HG02759 (cell line): ENCODE measurements at regions not wholly inside any gene's neighbourhood (a gene's known extent, or its start where the extent isn't known, plus 50 kb on each side); places are given as distances from the start of the nearest gene placed in this dataset.
"Not testable (repeated sequence)": the region's sequence is repeated elsewhere in the genome, so short reads cannot be mapped to it uniquely, and the experiment has no call there.

Experiments
- ATAC-seq: cut with Tn5 transposase; IDR thresholded peaks from one replicate; pipeline ENCODE4 v1.9.1; 2021; ENCODE audit warnings: mild to moderate bottlenecking, moderate library complexity; ENCODE audit not compliant: unreplicated experiment

DNA sequence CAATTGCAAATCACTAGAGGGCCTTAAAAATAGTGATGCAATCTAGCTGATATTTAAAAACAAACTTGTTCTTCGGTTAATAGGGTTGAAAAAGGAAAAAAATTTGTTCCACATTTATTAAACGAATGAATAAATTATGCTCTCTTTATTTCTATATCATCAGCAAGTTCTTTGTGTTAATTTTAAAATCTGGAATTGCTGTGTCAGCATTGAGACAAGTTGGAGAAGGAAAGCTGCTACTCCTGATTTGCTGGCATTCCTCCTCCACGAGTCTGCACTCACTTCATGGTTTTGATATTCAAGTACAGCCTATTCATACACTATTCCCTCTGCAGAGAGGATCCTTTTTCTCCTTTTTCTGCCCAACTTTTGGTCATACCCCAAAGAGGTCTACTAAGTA lies 117.6 kb downstream of the MRPL39 start:
- ATAC-seq: no peak

DNA sequence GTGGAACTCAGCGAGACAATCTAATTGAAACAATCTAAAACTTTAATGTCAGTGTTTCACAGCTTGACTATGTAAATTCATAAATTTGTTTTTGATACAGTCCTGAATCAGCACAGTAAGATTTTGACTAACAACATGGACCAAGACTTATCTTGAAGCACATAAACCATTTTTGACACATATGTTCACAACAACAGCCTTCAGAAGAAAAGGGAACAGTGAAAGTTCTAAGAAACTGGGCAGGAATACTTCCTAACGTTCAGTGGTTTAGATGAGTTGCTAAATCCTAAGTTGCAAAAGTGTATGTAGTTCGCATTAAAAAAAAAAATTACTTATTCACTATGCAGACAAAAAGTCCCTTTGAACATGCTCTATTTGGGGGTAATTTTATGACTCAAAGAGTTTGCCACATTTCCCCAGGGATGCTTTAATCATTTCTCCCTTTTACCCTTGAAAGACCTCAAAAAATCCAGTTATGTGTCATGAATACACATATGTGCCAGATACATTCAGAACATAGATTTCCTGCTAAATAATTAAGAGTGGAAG lies 120.2 kb downstream of the MRPL39 start:
- ATAC-seq: peak; percentile 69

DNA sequence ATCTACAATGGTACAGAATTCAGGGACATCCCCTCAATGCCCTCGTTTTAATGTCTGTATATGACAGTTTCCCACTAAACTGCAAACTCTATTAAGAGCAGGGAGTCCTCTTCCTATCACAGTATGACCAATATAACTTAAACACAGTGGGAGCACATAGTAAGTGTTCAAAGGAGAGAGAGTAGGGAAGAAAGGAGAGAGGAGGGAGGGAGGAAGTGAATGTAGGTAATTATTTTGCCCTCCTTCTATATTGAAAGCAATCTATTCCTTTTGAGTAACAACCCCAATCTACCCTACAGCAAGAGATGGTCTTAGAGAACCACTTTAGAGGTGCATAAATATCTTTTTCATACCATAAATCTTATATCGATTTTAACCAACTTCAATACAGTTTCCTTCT lies 121.4 kb downstream of the MRPL39 start:
- ATAC-seq: no peak

DNA sequence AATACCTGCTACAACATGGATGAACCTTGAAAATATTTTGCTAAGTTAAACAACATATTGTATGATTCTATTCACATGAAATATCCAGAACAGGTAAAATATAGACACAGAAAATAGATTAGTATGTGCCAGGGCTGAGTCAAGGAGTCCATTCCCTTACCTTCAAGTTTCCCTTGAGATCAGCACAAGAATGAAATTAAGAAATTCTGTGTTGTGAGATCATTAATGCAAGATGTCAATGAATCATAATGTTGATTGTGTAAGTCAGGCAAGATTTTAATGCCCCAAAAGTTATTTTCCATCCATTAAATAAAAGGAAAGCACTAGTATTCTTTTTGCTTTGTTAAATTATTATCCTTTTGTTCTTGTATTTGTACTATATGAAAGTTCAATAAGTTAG lies 139.4 kb downstream of the MRPL39 start:
- no peak for ATAC-seq

DNA sequence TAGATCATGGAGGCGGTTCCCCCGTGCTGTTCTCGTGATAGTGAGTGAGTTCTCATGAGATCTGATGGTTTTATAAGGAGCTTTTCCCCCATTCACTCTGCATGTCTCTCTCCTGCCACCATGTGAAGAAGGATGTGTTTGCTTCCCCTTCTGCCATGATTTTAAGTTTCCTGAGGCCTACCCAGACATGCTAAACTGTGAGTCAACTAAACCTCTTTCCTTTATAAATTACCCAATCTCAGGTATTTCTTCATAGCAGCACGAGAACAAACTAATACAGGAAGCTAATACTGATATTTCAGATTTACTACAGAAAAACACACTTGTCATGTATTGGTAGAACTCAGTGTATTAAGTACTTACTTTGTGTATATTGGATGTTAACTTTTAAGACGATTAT lies 140.2 kb downstream of the MRPL39 start:
- ATAC-seq: not testable (repeated sequence)

DNA sequence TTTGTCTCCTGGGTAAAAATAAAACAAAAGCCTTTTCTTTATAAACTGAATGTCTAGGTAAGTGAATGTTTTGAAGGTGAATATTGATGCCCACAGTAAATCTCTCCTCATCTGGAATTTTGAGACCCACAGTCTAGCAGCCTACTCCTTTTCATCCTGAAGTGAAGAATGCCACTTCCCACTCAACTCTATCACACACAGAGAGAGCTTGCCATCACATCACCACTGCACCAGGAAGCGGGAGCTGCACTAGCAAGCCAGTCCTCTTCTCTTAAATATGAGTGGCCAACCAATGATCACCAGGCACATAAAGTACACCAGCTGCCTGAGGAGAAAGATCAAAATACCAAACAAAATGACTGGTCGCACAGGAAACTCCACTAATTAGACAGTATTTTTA lies 140.8 kb downstream of the MRPL39 start:
- no peak for ATAC-seq

DNA sequence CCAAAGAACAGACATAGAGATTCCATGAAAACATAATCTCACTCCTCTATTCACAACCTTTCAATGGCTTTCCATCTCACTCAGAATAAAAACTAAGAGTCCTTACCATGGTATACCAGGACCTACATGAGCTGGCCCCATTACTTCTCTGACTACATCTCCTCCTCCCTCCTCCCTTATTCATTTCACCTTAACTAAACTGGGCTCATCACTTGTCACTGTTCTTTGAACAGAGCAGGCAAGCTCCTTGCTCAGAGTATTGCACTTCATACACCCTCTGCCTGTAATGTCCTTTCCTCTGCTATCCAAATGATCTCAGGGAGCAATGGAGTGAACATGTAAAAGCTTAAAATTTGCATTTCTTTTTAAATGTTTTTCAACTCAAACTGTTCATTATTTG lies 142.0 kb downstream of the MRPL39 start:
- peak; percentile 24 for ATAC-seq

DNA sequence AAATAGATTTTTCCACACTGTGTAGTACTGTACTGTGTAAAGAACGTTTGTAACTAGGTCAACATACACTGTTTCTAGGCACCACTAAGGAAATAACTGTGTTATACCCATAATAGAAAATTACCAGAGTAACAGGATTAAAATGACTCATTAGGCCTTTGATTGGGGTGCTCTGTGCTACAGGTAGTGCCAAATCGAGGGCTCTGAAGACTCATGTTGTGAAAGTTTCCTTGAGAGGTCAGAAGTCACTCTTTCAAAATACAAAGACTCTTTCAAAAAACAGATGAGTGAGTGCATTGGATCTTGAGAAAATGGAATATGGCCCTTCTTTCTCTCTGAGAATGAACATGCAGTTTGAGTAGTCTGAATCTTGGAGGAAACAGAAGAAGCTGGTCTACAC lies 143.0 kb downstream of the MRPL39 start:
- ATAC-seq: peak; percentile 68

DNA sequence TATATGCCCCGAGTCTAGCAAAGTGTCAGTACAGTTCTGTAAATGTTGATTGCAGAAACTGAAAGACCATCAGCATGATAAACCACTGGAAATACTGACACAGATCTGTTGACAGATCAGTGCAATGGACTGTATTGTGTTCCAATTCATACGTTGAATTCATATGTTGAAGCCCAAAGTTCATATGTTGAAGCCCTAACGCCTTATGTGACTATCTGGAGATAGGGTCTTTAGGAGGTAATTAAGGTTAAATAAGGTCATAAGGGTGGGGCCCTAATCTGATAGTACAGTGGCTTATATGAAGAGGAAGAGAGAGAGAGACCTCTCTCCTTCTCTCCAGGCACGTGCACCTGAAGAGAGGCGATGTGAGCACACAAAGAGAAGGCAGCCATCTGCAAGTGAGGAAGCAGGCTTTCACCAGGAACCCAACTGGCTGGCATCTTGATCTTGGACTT lies 144.7 kb downstream of the MRPL39 start:
- peak; percentile 48 for ATAC-seq

DNA sequence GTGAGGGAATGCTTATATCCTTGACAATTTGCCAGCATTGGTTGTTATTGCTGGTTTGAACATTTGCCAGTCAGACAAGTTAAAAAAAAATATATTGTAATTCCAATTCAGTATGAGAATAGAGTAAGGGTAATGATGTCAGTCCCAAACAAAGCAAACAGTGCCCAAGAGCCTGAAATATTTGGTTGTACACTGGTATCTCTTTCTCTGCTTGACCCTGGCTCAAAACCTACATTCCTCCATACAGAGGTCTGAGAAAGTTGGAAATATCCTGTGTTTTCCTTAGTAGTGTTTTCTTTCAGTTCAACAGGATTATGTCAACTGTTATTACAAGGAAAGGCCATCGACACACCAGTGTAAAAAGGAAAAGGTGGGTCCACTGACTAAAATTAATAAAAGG lies 145.6 kb downstream of the MRPL39 start:
- no peak for ATAC-seq

DNA sequence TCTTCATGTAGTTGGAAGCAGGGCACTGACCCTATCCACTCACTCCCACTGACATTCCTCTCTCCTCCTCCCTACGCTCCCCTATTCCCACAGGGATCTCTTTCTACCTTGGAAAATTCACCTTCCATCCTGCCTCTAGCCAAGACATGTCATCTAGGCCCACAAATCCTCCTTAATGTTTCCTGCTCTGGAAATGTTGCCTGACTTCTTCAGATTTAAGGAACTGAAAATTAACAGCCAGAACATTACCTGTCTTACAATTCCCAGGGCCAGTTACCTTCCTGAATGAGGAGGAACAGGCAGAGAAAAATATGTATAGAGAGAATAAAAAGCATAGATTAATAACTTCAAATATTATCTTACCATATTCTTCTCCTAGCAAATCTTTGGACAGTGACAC lies 147.3 kb downstream of the MRPL39 start:
- ATAC-seq: no peak

DNA sequence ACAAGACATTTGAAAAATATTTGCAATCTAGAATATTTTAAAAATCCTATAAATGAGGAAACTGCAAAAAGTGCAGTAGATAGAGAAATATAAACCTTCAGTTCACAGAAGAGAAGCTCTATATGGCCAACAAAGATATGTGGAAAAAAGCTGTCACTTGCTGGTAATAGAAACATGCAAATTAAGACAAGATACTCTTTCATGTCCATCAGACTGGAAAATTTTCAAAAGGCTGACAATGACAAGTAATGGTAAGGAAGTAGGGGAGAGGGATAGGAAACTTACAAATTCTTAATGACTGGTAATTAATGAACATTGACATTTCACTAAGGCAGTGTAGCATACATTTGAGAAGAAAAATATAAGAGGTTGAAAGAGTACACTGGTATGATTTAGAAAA lies 147.9 kb downstream of the MRPL39 start:
- no peak for ATAC-seq

DNA sequence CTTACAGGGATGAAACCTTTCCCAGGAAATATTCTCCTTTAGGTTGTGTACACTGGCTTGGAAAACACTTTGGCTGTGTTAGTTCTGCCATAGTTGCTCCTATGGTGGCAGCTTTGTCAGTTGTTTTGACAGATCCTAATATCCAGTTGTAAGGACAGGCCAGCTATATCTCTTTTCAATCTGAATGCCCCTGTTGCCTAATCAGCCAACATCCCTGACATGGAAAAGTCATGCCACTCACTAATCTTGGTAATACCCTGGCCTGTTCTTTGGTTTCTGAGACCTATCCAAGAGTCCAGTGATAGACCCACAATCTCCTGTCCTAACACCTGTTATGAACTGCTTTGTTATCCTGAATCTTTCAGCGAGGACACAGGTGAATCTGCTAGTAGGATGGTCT lies 148.8 kb downstream of the MRPL39 start:
- ATAC-seq: no peak

DNA sequence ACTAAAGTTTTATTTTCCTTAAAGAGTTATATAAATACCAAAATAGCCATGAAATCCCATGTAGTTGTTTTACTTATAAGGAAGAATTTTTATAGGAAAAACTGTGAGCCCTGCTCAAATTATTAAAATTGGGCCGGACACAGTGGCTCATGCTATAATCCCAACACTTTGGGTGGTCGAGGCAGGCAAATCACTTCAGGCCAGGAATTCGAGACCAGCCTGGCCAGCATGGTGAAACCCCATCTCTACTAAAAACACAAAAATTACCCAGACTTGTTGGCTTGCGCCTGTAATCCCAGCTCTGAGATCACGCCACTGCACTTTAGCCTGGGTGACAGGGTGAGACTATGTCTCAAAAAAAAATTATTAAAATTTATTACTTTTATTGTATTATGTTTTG lies 149.3 kb downstream of the MRPL39 start:
- no peak for ATAC-seq

DNA sequence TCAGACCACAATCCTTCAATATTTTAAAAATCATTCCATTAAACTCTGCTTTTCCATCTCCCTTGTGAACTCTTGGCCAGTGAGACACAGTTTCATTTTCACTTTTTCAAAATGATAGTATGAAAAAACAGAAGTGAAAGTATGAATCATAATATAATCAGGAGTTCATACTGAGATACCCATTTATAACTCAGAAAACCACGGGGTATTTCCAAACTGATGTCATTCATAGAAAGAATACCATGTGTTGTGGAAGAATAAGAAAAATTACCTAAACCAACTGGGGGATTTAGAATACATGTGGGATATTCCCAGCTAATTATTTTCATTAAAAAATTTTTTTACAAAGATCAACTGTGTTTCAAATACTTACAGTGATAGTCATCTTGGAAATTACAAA lies 149.9 kb downstream of the MRPL39 start:
- ATAC-seq: peak; percentile 60

DNA sequence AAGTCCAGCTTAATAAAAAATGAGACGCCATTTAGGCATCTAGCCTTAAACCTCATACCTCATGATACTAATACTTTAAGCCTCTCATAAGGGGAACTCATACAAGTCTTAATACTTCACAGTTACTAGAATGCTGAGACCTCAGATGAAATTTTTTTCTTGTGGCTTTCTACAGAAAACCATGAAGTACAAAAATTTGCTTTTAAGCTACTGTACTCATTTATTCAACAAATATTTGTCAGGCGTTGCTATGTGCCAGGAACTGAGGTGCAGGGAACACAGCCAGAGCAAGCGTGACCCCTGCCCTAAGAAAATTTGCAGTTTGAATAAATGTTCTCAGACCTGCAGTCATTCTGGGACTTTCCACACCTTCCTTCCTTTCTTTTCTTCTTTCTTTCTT lies 150.6 kb downstream of the MRPL39 start:
- ATAC-seq: peak; percentile 64

DNA sequence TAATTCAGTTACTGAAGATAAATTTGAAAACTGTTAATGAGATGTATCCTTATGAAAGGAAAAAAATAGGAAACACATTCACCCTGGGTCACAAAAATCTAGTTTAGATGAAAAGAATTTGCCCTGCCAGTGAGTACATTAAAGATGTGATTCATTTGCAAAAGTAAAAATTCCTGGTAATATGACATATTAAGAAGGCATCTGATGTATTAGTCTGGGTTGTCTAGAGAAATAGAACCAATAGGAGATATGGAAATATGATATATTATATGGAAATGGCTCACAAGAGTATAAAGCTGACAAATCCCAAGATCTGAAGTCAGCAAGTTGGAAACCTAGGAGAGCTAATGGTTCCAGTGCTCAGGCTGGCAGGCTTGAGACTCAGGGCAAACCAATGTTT lies 153.8 kb downstream of the MRPL39 start:
- no peak for ATAC-seq

DNA sequence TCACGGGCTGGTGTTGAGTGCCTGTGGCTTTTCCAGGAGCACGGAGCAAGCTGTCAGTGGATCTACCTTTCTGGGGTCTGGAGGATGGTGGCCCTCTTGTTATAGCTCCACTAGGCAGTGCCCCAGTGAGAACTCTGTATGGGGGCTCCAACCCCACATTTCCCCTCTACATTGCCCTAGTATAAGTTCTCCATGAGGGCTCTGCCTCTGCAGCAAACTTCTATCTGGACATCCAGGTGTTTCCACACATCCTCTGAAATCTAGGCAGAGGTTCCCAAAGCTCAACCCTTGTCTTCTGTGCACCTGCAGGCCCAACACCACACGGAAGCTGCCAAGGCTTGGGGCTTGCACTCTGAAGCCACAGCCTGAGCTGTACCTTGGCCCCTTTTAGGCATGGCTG lies 157.3 kb downstream of the MRPL39 start:
- no peak for ATAC-seq

DNA sequence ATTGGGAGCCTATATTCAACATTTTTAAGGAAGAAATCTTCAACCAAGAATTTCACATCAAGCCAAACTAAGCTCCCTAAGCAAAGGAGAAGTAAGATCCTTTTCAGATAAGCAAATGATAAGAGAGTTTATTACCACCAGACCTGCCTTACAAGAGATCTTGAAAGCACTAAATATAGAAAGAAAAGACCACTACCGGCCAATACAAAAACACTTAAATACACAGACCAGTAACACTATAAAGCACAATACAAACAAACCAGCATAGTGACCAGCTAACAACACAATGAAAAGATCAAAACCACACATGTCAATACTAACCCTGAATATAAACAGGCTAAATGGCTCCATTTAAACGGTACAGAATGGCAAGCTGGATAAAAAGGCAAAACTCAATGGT lies 165.4 kb downstream of the MRPL39 start:
- no peak for ATAC-seq

DNA sequence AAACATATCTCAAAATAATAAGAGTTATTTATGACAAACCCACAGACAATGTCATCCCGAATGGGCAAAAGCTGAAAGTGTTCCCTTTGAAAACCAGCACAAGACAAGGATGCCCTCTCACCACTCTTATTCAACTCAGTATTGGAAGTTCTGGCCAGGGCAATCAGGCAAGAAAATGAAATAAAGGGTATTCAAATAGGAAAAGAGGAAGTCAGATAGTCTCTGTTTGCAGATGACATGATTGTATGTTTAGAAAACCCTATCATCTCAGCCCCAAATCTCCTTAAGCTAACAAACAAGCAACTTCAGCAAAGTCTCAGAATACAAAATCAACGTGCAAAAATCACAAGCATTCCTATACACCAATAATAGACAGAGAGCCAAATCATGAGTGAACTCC lies 169.8 kb downstream of the MRPL39 start:
- ATAC-seq: not testable (repeated sequence)

DNA sequence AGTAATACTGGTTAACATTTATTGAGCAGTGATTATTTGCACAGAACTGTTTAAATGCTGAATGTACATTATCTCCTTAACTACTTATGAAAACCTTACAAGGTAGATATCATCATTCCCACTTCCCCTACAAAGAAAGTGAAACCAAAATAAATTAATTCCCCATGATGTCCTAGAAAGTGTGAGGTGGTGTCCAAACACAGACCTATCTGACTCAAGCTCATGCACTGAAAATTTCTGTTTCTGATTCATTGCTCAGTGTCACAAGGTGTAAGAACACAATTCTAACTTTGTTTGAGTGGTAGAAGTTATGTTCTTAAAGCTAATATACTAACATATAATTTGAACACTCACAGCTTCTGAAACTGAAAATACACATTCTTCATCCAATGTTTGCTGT lies 178.7 kb downstream of the MRPL39 start:
- peak; percentile 51 for ATAC-seq

DNA sequence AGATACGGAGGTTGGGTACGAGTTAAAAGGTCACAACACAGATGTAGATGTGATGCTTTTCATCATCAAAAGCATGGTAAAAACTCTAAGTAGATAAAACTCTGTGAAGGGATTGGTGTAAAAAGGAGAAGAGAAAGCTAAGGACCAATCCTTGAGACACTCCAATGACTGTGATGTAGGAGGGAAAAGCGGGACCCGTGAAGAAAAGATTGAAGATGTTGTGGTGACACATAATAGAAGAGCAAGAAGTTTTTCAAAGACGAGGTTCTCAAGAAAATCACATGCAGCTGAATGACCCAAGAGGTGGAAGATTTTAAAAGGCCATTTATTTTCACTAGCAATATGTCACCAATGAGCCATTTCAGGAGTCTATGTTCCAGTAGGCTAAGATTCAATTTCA lies 179.5 kb downstream of the MRPL39 start:
- no peak for ATAC-seq

DNA sequence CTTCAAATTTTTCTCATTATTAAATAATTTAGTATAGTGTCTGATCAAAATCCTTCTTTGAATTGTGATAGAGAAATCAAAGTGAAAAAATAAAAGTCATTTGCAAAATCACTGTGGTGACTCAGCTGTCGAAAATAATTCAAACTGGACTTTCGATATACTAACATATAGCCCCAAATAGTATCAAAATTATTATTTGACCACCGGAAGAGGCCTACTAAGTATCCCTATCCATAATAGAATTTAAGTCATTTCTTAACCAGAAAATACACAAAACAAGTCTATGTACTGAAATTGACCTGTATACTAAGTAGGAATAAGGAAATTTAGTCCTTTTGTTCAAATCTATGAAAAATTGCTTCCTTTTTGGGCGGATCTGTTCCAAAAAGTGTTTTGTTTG lies 180.7 kb downstream of the MRPL39 start:
- no peak for ATAC-seq

DNA sequence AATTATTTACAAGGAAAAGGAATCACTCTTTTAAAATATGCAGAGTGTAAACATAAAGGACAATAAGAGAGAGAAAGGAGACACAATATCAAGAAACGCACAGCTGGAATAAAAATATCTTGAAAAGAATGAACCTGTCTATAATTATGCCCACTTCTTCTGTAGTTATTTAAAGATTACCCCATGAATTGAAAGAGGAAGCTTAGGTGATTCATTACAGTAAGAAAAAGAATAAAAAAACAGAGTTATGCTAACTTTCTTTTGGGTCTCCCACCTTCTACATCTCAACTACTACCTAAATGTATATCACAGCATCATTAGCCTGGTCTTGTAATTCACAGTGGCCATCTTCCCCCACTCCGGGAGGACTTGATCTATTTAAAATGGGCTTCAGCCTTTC lies 182.1 kb downstream of the MRPL39 start:
- ATAC-seq: no peak
